DOHH2 (cell line): ENCODE measurements at regions not wholly inside any gene's neighbourhood (a gene's known extent, or its start where the extent isn't known, plus 50 kb on each side); places are given as distances from the start of the nearest gene placed in this dataset.

ENCODE experiments used
- H3F3A ChIP-seq: fragments of 200-600 bp; sonication (generic), shearing (Covaris generic); 2 replicates; pipeline ENCODE4 v1.6.0; 2016; ENCODE audit warnings: antibody characterized with exemption, mild to moderate bottlenecking; ENCODE audit not compliant: control insufficient read depth, insufficient read depth
- H3K27ac ChIP-seq: fragments of 200-600 bp; sonication (generic); 2 replicates; pipeline ENCODE4 v1.5.1; 2014; ENCODE audit warnings: low read depth, mild to moderate bottlenecking, low read length, moderate library complexity
- H3K27me3 ChIP-seq: fragments of 200-600 bp; sonication (generic); 2 replicates; pipeline ENCODE4 v1.6.1; 2014; ENCODE audit warnings: mild to moderate bottlenecking, low read length, mixed read lengths; ENCODE audit not compliant: control insufficient read depth
- H3K36me3 ChIP-seq: fragments of 200-600 bp; sonication (generic); 2 replicates; pipeline ENCODE4 v1.6.1; 2014; ENCODE audit warnings: mild to moderate bottlenecking, low read length, moderate library complexity, mixed read lengths; ENCODE audit not compliant: control insufficient read depth
- H3K4me1 ChIP-seq: fragments of 200-600 bp; sonication (generic); 2 replicates; pipeline ENCODE4 v1.6.1; 2014; ENCODE audit warnings: mild to moderate bottlenecking, low read length, mixed read lengths; ENCODE audit not compliant: control insufficient read depth
- H3K4me2 ChIP-seq: fragments of 200-600 bp; sonication (generic); 2 replicates; pipeline ENCODE4 v1.6.0; 2014; ENCODE audit warnings: mild to moderate bottlenecking, low read length, moderate library complexity
- H3K4me3 ChIP-seq: fragments of 200-600 bp; sonication (generic); 2 replicates; pipeline ENCODE4 v1.5.1; 2014; ENCODE audit warnings: mild to moderate bottlenecking, low read length, mixed read lengths
- H3K79me2 ChIP-seq: fragments of 200-600 bp; sonication (generic); 2 replicates; pipeline ENCODE4 v1.6.1; 2014; ENCODE audit warnings: mild to moderate bottlenecking, low read length, mixed read lengths; ENCODE audit not compliant: control insufficient read depth
- H3K9me2 ChIP-seq: fragments of 200-600 bp; sonication (generic); replicated peaks from 2 replicates; pipeline ENCODE4 v1.6.1; 2014; ENCODE audit warnings: mild to moderate bottlenecking, low read length, mixed read lengths; ENCODE audit not compliant: control insufficient read depth
- H3K9me3 ChIP-seq: fragments of 200-600 bp; sonication (generic); 2 replicates; pipeline ENCODE4 v1.6.1; 2014; ENCODE audit warnings: antibody characterized with exemption, low read length, mixed read lengths; ENCODE audit not compliant: control insufficient read depth, insufficient read depth
- H4K20me1 ChIP-seq: fragments of 200-600 bp; sonication (generic); 2 replicates; pipeline ENCODE4 v1.6.0; 2014; ENCODE audit warnings: low read depth, mild to moderate bottlenecking, antibody characterized with exemption, low read length, moderate library complexity; ENCODE audit not compliant: control insufficient read depth, insufficient read depth
- CTCF ChIP-seq: fragments of 200-600 bp; sonication (generic); IDR thresholded peaks from one replicate; pipeline ENCODE4 v1.5.1; 2014; ENCODE audit warnings: antibody characterized with exemption, mild to moderate bottlenecking, low read depth, low read length; ENCODE audit not compliant: poor library complexity, severe bottlenecking
- EZH2phosphoT487 ChIP-seq: fragments of 200-600 bp; sonication (generic); IDR thresholded peaks from 2 replicates; pipeline ENCODE4 v1.6.1; 2017; ENCODE audit warnings: borderline replicate concordance, mild to moderate bottlenecking, antibody characterized with exemption, low read length, moderate library complexity, mixed read lengths

GRCh38 chr2:239727776-239728600, 297.2 kb downstream of the NDUFA10 start:
- Histone ChIP-seq H3K4me3 (no peak overlapping the region), H3K4me1 (no peaks in the 10 kb centered on the region), H3K9me3 (no peaks in the 10 kb centered on the region), H3K36me3 (no peaks in the 10 kb centered on the region), H4K20me1 (no peaks in the 10 kb centered on the region), H3K27ac (no peak overlapping the region), H3F3A (no peaks in the 10 kb centered on the region), H3K4me2 (no peak overlapping the region), H3K79me2 (no peaks in the 10 kb centered on the region), H3K27me3 (no peaks in the 10 kb centered on the region), H3K9me2 (no peaks in the 10 kb centered on the region)
- TF ChIP-seq CTCF (no peak), EZH2phosphoT487 (no peak)

GRCh38 chr2:239727182-239727775, 297.9 kb downstream of the NDUFA10 start:
- Histone ChIP-seq H3K27me3 (no peaks in the 10 kb centered on the region), H4K20me1 (no peaks in the 10 kb centered on the region), H3K4me3 (no peak overlapping the region), H3K4me2 (no peak overlapping the region), H3K36me3 (no peaks in the 10 kb centered on the region), H3K79me2 (no peaks in the 10 kb centered on the region), H3K9me2 (no peaks in the 10 kb centered on the region), H3F3A (no peaks in the 10 kb centered on the region), H3K9me3 (no peaks in the 10 kb centered on the region), H3K27ac (no peak overlapping the region), H3K4me1 (no peaks in the 10 kb centered on the region)
- TF ChIP-seq EZH2phosphoT487 (no peak), CTCF (no peak)

- H3K4me1 ChIP-seq: no peaks in the 10 kb centered on the region
- H3K27me3 ChIP-seq: no peaks in the 10 kb centered on the region
- TF ChIP-seq EZH2phosphoT487: no peak
- no peak for TF ChIP-seq CTCF
- no peaks in the 10 kb centered on the region for H3K36me3 ChIP-seq
- H4K20me1 ChIP-seq: no peaks in the 10 kb centered on the region
- H3K9me3 ChIP-seq: no peaks in the 10 kb centered on the region
- H3K27ac ChIP-seq: no peak overlapping the region
- H3K4me2 ChIP-seq: no peak overlapping the region
- no peak overlapping the region for H3K4me3 ChIP-seq
- no peaks in the 10 kb centered on the region for H3F3A ChIP-seq
- H3K9me2 ChIP-seq: no peaks in the 10 kb centered on the region
- no peaks in the 10 kb centered on the region for H3K79me2 ChIP-seq
Measured at GRCh38 chr2:239726631-239727181, 298.4 kb downstream of the NDUFA10 start.
